ENCODE measurements at regions not wholly inside any gene's neighbourhood (a gene's known extent, or its start where the extent isn't known, plus 50 kb on each side); places are given as distances from the start of the nearest gene placed in this dataset.
"Not testable (repeated sequence)": the region's sequence is repeated elsewhere in the genome, so short reads cannot be mapped to it uniquely, and the experiment has no call there.

DNA sequence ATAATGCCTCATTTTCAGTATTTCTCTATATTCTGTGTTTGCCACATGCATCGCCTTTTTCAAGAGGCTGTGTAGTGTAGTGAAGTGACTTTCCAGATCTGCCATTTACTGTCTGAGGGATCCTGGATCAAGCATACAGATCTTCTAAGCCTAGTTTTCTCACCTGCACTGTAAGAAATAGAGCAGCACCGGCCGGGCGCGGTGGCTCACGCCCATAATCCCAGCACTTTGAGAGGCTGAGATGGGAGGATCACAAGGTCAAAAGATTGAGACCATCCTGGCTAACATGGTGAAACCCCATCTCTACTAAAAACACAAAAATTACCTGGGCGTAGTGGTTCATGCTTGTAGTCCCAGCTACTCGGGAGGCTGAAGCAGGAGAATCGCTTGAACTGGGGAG, 1387.5 kb downstream of the AACS start:
- DNase-seq (ENCODE audit: low spot score), result not testable (repeated sequence)

DNA sequence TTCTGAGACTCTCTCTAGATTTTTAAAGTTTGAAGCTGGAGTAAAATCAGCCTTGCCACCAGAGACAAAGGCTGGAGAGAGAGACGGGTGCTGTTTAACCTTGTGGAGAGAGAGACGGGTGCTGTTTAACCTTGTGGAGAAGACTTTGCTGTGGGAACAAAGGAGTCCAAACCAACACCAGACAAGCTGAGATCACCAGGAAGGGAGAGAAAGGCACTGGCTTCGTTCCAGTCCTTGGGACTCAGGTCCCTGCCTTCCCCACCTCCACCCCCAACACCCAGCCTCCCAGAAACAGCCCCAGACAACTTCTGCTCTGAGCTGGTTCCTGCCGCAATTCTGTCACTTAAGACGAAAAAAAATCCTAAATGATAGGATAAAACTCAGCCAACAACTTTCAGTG, 1389.3 kb downstream of the AACS start:
- no peak for DNase-seq (ENCODE audit: low spot score)

GRCh38 chr12:126457776-126458175, 1392.5 kb downstream of the AACS start:
- DNase-seq (ENCODE audit: low spot score), result no peak

GRCh38 chr12:126464153-126464552, 1398.9 kb downstream of the AACS start:
- DNase-seq (ENCODE audit: low spot score), result no peak

DNA sequence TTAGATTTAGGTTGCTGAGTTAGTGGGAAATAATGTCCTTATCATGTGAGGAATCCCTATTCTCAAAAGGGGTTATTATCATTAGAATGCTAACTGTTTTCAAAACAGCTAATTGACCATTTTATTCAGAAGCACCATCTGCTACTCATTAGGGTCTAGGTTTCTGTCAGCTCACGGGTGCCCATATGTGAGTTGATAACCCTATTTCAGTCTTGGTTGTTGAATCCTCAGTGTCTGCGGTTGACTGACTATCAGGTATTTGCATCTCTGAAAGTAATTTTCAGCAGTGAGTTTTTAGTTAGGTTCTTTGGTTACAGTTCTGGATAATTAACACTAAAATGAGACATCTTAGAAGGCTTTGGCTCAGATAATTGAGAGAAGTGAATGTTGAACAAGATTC, 1404.0 kb downstream of the AACS start:
- no peak for DNase-seq (ENCODE audit: low spot score)

DNA sequence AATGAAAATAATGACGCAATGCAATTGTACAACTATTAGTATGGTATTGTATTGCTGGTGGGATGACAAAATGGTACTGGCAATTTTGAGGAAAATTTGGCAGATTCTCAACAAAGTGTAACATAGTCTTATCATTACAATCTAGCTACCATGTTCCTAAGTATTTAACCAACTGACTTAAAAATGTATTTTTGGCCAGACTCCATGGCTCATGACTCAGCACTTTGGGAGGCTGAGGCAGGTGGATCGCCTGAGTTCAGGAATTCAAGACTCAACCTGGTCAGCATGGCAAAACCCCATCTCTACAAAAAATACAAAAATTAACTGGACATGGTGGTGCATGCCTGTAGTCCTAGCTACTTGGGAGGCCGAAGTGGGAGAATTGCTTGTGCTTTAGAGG, 1409.5 kb downstream of the AACS start:
- DNase-seq (ENCODE audit: low spot score), result no peak

- no peak for DNase-seq (ENCODE audit: low spot score)
Measured at GRCh38 chr12:126480451-126480850, 1415.2 kb downstream of the AACS start.

GRCh38 chr12:126481688-126482087, 1416.5 kb downstream of the AACS start:
- no peak for DNase-seq (ENCODE audit: low spot score)

GRCh38 chr12:126482238-126482889, 1417.1 kb downstream of the AACS start:
- DNase-seq (ENCODE audit: low spot score), result no peak

DNA sequence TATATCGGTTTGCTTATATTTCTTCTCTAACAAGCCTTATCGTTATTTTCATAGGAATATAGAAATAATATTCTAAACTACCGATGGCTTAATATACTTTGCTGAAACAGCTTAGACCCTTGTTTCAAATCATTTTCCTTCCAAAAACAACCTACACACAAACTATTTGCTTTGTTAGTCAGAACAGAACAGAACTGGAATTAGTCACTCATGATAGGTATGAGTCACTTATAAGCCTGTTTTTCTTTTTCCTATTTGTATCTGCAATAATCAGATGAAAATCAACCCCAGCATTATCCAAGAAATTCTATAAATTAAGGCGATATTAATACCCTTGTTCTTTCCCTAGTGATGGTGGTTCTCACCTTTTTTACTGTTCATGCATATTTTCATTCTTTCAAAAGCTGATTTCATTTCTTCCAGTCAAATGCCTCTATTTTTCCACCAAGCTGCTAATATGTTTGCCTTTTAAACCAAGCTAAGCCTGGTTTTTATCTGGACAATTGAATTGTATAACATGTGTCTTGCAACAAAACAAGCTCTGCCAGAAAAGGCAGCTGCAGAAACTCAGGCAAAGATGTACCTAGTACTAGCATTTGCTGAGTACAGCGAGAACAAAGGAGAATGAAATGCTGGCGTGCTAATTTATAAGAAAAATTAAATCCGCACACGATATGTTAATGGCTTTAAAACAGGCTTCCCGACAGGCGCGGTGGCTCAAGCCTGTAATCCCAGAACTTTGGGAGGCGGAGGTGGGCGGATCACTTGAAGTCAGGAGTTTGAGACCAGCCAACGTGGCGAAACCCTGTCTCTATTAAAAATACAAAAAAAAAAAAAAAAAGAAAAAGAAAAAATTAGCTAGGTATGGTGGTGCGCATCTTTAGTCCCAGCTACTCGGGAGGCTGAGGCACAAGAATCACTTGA, 1418.2 kb downstream of the AACS start:
- DNase-seq (ENCODE audit: low spot score), result no peak

- DNase-seq (ENCODE audit: low spot score), result no peak
Measured at GRCh38 chr12:126487431-126487980, 1422.3 kb downstream of the AACS start.

GRCh38 chr12:126488806-126489205, 1423.6 kb downstream of the AACS start:
- DNase-seq (ENCODE audit: low spot score), result no peak

- DNase-seq (ENCODE audit: low spot score), result no peak
Measured at GRCh38 chr12:126492181-126492580, 1426.9 kb downstream of the AACS start.

DNA sequence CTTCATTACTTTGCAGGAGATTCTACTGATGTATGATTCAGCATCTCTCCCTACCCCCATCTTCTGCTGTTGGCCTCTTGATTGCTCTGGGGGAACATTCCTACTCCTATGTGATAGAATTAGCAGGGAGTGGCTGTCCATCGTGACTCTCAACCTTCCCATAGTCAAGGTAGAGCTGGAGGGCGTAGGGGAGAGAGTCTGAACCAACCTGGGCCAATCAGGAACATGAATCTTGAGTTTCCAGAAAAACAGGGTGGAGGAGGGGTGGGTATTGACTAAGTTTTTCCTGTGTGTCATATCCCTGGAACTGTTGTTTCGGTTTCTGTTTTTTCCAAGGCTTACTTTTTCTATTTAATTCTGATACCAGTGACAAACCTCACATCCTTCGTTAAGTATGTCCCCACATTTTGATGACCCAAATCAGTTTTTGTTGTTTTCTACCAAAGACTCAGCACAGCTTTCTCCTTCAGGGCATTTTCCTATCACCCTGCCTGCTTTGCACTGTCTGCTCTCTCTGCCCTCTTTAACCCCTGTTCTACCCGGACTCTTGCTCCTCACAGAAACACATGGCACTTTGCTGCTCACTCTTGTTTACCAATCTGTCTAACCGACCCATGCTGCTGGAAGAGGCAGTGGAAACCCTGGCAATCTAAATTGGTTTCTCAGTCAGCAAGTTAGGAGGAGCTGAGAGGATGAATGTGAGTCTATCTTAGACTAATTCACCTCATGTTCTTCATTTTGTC, 1428.3 kb downstream of the AACS start:
- no peak for DNase-seq (ENCODE audit: low spot score)

DNA sequence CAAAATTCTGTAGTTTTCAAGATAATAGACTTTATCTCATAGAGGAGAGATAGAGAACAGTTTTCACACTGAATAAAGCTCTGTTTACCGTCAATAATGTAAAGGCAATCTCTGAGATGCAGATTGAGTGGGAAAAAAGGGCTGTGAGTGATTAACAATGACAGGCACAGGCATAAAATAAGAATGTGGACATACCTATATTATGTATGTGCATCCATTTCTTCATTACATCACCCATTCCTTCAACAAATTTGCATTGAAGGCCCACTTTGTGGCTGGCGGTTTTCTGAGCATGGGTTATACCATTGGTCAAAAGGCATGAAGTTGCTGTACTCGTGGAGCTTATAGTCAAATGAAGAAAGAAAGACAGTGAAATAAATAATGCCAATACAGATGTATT, 1431.0 kb downstream of the AACS start:
- no peak for DNase-seq (ENCODE audit: low spot score)

DNA sequence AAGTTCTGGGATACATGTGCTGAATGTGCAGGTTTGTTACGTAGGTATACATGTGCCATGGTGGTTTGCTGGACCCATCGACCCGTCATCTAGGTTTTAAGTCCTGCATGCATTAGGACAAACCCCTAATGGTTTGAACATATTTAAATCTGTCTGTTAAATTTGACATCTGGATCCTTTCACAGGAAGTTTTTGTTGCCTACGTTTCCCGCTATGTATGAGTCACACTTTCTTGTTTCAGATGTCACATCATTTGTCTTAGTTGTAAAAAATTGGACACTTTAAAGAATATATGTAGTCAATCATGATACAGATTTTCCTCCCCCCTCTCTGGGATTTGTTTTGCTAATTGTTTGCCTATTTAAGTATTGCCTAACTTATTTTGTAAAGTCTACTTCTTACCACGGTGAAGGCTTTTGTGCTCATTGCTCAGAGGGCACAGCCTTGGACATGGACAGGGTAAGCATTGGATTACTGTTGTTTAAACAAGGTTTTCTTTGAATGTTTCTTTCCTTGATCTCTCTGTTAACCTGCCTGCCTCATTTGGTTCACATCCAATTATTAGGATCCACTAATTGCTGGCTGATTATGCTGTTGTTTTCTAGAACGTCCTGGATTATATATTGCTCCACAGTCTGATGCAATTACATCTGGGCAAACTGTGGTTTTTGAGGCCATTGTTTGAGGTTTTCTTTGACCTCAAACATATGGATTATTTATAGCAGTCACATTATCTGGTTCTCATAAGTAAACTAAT, 1441.4 kb downstream of the AACS start:
- DNase-seq (ENCODE audit: low spot score), result no peak

GRCh38 chr12:126507231-126507630, 1442.0 kb downstream of the AACS start:
- no peak for DNase-seq (ENCODE audit: low spot score)

DNA sequence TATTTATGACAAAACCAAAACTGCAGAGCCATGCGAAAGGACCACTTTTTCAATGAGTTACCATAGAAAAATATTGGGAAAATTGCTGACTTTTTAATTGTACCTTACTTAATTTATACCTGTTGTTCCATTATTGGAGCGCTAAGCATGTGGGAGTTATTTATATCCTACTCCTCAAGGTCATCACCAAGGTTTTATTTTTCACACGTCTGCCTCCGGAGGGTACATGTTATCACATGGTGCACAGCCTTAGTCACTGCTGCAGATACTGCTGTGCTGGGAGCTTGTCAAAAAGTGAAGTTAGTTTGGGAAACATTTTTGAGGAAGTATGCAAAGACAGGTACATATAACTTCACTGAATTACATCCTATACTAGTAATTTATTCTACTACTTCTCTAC, 1444.3 kb downstream of the AACS start:
- DNase-seq (ENCODE audit: low spot score), result no peak

GRCh38 chr12:126510630-126511029, 1445.4 kb downstream of the AACS start:
- DNase-seq (ENCODE audit: low spot score), result no peak

GRCh38 chr12:126512916-126513913, 1448.0 kb downstream of the AACS start:
- no peak for DNase-seq (ENCODE audit: low spot score)

Data from hematopoietic multipotent progenitor cell treated with erythropoietin and hydrocortisone succinate and interleukin-3 and kit ligand, for 17 days (in vitro differentiated cells).